Panc1 (cell line): ENCODE measurements at regions not wholly inside any gene's neighbourhood (a gene's known extent, or its start where the extent isn't known, plus 50 kb on each side); places are given as distances from the start of the nearest gene placed in this dataset.

ENCODE experiments used
- POLR2AphosphoS5 ChIP-seq: IDR thresholded peaks from 2 replicates; pipeline ENCODE4 v1.6.1; 2012; ENCODE audit warnings: mild to moderate bottlenecking, low read depth, low read length, moderate library complexity
- REST ChIP-seq, 2 experiments: IDR thresholded peaks; 2 replicates each; pipeline ENCODE4 v1.6.1; 2011 to 2012; ENCODE audit warnings: low read depth in 2 of 2, control low read depth in 1 of 2, low read length in 1 of 2, mild to moderate bottlenecking in 1 of 2, moderate library complexity in 1 of 2; ENCODE audit not compliant: insufficient read depth in 1 of 2
- TF ChIP-seq, protein P1 (sequence below): fragments of 450-650 bp; IDR thresholded peaks from 2 replicates; pipeline ENCODE4 v1.5.1; 2017; ENCODE audit warnings: mild to moderate bottlenecking

DNA sequence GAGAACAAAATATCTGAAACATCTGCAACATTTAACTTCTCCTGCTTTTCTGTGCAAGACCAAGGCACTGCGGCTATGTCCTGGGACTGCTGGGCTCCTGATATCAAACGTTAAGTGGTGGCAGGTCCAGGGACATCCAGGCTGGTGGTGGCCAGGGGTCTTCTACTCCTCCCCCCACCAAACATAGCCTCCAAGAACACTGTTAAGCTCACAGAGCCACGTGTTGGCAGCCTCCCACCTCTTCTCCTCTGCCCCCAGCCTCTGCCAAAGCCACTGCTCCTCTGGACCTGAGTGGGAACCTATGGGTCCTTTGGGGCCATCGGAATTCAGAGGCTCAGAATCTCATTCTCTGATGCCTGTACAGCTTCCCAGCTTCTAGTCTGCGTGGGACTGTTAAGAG is 325.7 kb downstream of the ARRDC4 start:
- TF ChIP-seq, protein P1, sequence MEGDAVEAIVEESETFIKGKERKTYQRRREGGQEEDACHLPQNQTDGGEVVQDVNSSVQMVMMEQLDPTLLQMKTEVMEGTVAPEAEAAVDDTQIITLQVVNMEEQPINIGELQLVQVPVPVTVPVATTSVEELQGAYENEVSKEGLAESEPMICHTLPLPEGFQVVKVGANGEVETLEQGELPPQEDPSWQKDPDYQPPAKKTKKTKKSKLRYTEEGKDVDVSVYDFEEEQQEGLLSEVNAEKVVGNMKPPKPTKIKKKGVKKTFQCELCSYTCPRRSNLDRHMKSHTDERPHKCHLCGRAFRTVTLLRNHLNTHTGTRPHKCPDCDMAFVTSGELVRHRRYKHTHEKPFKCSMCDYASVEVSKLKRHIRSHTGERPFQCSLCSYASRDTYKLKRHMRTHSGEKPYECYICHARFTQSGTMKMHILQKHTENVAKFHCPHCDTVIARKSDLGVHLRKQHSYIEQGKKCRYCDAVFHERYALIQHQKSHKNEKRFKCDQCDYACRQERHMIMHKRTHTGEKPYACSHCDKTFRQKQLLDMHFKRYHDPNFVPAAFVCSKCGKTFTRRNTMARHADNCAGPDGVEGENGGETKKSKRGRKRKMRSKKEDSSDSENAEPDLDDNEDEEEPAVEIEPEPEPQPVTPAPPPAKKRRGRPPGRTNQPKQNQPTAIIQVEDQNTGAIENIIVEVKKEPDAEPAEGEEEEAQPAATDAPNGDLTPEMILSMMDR: no peak
- no peak for TF ChIP-seq POLR2AphosphoS5
- no peak for TF ChIP-seq REST (IDR thresholded peaks at IDR 0.05; ENCODE audit: insufficient read depth in 1 of 2, low read depth in 2 of 2, low read length in 1 of 2)
